ENCODE measurements at regions not wholly inside any gene's neighbourhood (a gene's known extent, or its start where the extent isn't known, plus 50 kb on each side); places are given as distances from the start of the nearest gene placed in this dataset.

- TF ChIP-seq CTCF (conservative IDR thresholded peaks at IDR 0.05 in 1 of 2, IDR thresholded peaks at IDR 0.05 in 1 of 2; ENCODE audit: extremely low read depth in 1 of 2, insufficient read depth in 1 of 2, low read depth in 1 of 2, low read length in 2 of 2) (no peak), EZH2 (IDR thresholded peaks at IDR 0.05; ENCODE audit: borderline replicate concordance, low read length) (no peak)
Observed at GRCh38 chr21:34205811-34206571, 132.6 kb downstream of the MRPS6 start.

Measured in mammary epithelial cell (primary cell).